ENCODE measurements at regions not wholly inside any gene's neighbourhood (a gene's known extent, or its start where the extent isn't known, plus 50 kb on each side); places are given as distances from the start of the nearest gene placed in this dataset.
A peak's percentile ranks its signal among the peaks of the same experiment; 100 is the strongest.
"Not testable (repeated sequence)": the region's sequence is repeated elsewhere in the genome, so short reads cannot be mapped to it uniquely, and the experiment has no call there.

DNA sequence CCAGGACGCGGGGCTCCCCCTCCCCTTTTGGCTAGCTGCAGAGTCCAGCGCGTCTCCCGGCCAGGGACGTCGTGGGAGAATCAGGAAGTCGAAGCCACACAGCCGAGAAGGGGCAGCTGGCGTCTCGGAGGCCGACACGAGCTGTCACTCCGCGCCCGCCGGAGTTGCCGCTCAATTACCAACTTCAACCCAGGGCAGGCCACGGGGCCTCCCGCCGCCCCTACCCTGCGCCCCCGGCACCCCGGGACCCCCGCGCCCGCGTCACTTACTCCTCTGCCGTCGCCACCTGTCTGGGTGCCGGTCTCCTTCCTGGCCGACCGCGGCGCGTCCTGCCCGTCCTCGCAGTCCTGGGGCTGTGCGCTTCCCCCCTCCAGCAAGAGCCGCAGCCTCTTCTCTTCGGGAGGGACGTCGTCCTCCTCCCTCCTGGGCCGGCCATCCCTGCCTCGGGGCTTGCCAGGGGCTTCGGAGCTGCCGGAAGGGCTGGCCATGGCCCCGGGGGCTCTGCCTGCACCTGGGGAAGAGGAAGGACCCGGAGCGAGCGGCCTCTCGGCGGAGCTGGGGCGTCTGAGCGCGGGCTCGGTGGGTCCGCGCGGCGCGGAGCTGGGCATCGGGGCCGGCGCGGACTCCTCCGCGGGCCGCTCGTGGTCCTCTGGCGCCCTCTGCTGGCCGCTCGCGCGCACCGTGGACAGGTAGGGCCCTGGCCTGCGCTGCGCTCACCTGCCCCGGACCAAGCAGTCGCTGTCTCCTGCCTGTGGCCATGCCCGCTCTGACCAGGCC lies 65.6 kb upstream of the CLEC6A start:
- DNase-seq (ENCODE audit: low read depth in 2 of 2), result peak; percentile 69 to 76

DNA sequence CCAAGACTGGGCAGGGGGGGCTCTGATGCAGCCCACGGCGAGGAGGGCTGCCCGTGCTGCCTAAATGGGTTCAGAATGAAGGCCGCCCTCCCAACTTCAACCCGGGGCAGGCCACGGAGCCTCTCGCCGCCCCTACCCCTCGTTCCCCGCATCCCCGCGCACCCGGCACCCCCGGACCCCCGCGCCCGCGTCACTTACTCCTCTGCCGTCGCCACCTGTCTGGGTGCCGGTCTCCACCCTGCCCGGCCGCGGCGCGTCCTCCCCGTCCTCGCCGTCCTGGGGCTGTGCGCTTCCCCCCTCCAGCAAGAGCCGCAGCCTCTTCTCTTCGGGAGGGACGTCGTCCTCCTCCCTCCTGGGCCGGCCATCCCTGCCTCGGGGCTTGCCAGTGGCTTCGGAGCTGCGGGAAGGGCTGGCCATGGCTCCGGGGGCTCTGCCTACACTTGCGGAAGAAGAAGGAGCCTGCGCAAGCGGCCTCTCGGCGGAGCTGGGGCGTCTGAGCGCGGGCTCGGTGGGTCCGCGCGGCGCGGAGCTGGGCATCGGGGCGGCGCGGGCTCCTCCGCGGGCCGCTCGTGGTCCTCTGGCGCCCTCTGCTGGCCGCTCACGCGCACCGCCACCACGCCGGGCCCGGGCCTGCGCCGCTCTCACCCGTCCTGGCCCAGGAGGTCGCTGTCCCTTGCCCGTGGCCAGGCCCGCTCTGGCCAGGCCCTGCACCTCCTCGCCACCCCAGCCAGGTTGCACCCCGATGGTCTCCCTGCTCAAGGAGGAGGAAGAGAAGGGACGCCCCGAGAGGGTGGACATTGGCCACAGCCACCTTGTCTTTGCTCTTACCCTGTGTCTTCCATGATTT lies 59.3 kb upstream of the CLEC6A start:
- peak; percentile 39 to 77 for DNase-seq (ENCODE audit: low read depth in 2 of 2)

GRCh38 chr12:8397378-8397777 lies 58.4 kb upstream of the CLEC6A start:
- not testable (repeated sequence) for DNase-seq (ENCODE audit: low read depth in 2 of 2)

DNA sequence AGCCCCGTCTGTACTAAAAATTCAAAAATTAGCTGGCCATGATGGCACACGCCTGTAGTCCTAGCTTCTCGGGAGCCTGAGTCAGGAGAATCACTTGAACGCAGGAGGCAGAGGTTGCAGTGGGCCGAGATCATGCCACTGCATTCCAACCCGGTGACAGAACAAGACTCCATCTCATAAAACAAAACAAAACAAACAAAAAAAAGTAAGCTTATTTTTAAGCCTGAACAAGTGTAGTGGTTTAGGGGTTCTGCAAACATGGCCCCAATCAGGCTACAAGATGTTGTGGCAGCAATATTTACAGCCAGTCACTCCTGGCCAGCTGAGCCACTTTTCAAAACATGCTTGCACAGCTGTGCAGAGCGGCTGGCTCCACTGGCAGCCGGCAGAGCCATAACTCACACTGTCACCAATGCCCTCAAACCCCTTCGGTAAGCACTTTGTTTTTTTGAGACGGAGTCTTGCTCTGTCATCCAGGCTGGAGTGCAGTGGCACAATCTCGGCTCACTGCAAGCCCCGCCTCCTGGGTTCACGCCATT lies 56.2 kb upstream of the CLEC6A start:
- not testable (repeated sequence) for DNase-seq (ENCODE audit: low read depth in 2 of 2)

DNA sequence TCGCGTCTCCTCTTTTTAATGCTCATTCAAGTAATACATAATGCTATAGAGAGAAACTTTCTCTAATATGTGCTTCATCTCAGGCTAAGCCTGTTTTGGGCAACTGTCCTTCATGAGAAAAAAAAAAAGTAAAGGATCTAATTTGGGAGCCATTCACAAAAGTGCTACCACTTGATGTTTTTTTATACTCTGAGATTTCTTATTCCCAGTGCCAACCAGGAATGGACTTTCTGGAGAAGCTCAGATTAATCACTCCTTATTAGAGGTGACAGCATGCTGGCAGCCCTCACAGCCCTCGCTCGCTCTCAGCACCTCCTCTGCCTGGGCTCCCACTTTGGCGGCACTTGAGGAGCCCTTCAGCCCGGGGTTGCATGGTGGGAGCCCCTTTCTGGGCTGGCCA lies 51.9 kb upstream of the CLEC6A start:
- DNase-seq (ENCODE audit: low read depth in 2 of 2), result not testable (repeated sequence)

DNA sequence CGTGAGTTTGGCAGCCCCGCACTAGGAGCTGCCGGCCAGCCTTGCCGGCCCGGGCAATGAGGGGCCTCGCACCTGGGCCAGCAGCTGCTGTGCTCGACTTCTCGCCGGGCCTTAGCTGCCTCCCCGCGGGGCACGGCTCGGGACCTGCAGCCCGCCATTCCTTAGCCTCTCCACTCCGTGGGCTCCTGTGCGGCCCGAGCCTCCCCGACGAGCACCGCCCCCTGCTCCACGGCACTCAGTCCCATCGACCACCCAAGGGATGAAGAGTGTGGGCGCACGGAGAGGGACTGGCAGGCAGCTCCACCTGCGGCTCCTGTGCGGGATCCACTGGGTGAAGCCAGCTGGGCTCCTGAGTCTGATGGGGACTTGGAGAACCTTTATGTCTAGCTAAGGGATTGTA lies 51.4 kb upstream of the CLEC6A start:
- not testable (repeated sequence) for DNase-seq (ENCODE audit: low read depth in 2 of 2)

Data from stimulated activated CD4-positive, alpha-beta T cell treated with anti-CD3 and anti-CD28 coated beads, Interleukin-4, amount 100 ng/mL, for 48 hours (primary cell).